Ishikawa (cell line): ENCODE measurements at regions not wholly inside any gene's neighbourhood (a gene's known extent, or its start where the extent isn't known, plus 50 kb on each side); places are given as distances from the start of the nearest gene placed in this dataset.

Experiments used
- CEBPB ChIP-seq: IDR thresholded peaks from 2 replicates; pipeline ENCODE4 v1.6.1; 2012
- CREB1 ChIP-seq: IDR thresholded peaks from 2 replicates; pipeline ENCODE4 v1.6.1; 2012; ENCODE audit warnings: low read depth
- EP300 ChIP-seq: IDR thresholded peaks from 2 replicates; pipeline ENCODE4 v1.6.1; 2012; ENCODE audit warnings: borderline replicate concordance
- FOXM1 ChIP-seq: IDR thresholded peaks from 2 replicates; pipeline ENCODE4 v1.6.1; 2012; ENCODE audit warnings: low read depth, borderline replicate concordance
- MAX ChIP-seq: IDR thresholded peaks from 2 replicates; pipeline ENCODE4 v1.6.1; 2012
- RAD21 ChIP-seq: IDR thresholded peaks from 2 replicates; pipeline ENCODE4 v1.6.1; 2012; ENCODE audit warnings: low read depth
- REST ChIP-seq: IDR thresholded peaks from 2 replicates; pipeline ENCODE4 v1.6.1; 2012; ENCODE audit warnings: low read depth, mild to moderate bottlenecking
- TAF1 ChIP-seq: IDR thresholded peaks from 2 replicates; pipeline ENCODE4 v1.6.1; 2012; ENCODE audit warnings: low read depth, mild to moderate bottlenecking
- TCF12 ChIP-seq: IDR thresholded peaks from 2 replicates; pipeline ENCODE4 v1.6.1; 2012; ENCODE audit warnings: low read depth
- YY1 ChIP-seq: IDR thresholded peaks from 2 replicates; pipeline ENCODE4 v1.6.1; 2012; ENCODE audit warnings: low read depth

GRCh38 chr3:26839001-26839400, 216.4 kb downstream of the LRRC3B start:
- TF ChIP-seq YY1, result no peak
- no peak for TF ChIP-seq CEBPB
- TF ChIP-seq FOXM1, result no peak
- TF ChIP-seq REST, result no peak
- no peak for TF ChIP-seq EP300
- no peak for TF ChIP-seq RAD21
- no peak for TF ChIP-seq CREB1
- TF ChIP-seq MAX, result no peak
- TF ChIP-seq TCF12, result no peak
- TF ChIP-seq TAF1, result no peak
